ENCODE measurements at regions not wholly inside any gene's neighbourhood (a gene's known extent, or its start where the extent isn't known, plus 50 kb on each side); places are given as distances from the start of the nearest gene placed in this dataset.
A peak's percentile ranks its signal among the peaks of the same experiment; 100 is the strongest.

DNA sequence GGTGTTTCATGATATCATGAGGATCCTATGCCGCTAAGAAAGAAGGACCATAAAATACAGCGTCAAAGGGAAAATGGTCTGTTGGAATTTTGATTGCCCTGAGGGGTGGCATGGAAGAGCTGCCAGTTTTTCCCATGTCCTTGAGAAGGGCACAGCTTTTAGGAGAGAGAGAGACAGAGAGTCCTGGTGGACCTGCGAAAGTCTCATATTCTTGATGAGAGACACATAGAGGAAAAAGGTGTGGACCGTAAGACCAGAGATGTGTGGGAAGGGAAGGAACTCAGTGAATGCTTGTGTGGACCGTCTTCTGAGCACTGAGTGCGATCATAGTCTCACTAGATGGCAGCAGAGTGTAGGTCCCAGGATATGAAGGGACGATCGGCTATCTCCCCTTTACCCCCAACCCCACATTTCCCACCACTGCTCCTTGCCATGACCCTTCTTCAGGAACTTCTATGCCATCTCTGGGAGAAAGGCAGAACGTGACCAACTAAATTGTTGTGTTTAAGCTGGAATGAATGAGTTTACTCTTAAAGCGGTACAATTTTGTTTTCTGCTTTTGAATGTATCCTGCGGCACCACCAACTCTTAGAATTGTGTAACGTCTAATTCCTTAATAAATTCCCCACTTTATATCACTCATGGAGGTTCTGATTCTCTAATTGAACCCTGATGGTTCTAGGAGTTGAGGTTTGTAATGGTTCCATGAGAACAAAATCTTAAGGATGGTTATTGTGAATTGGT, 117.7 kb downstream of the CTH start:
- no peak overlapping the region for H3K4me3 Mint-ChIP-seq
- ATAC-seq, result peak; percentile 76
- H3K9me3 Mint-ChIP-seq (ENCODE audit: low read depth), result no peaks in the 10 kb centered on the region
- no peak for DNase-seq
- CTCF ChIA-PET, result interaction anchor here (1.5 to 1.6 kb wide), 2 partner anchors 21 to 519 kb away, joined by 3 read pairs; partner anchors contain the start of gene PTGER3
- peaks cover 21% of the 10 kb centered on the region for H3K27me3 Mint-ChIP-seq
- no peaks in the 10 kb centered on the region for H3K36me3 Mint-ChIP-seq
- H3K4me1 Mint-ChIP-seq, result peaks cover 4% of the 10 kb centered on the region
- H3K27ac Mint-ChIP-seq, result no peak overlapping the region

- Mint-ChIP-seq H3K4me3 (no peak overlapping the region), H3K27ac (no peak overlapping the region)
- CTCF ChIA-PET, result no interaction called here
These were observed 125.8 kb downstream of the CTH start for GRCh38 chr1:70536708-70537366.

DNA sequence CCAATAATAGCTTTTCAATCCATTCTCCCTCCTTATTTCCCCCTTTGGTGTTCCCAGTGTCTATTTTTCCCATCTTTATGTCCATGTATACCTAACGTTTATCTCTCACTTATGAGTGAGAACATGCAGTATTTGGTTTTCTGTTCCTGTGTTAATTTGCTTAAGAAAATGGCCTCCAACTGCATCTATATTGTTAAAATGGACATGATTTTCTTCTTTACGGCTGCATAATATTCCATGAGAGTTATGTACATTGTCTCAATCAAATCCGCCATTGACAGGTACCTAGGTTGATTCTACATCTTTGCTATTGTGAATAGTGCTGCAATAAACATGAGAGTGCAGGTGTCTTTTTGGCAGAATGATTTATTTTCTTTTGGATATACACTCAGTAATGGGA, 126.7 kb downstream of the CTH start:
- CTCF ChIA-PET, result no interaction called here
- H3K36me3 Mint-ChIP-seq, result no peaks in the 10 kb centered on the region
- DNase-seq (no peak), ATAC-seq (no peak)
- H3K27me3 Mint-ChIP-seq, result peaks cover 38% of the 10 kb centered on the region
- H3K27ac Mint-ChIP-seq, result no peak overlapping the region
- H3K4me1 Mint-ChIP-seq, result no peaks in the 10 kb centered on the region
- H3K4me3 Mint-ChIP-seq, result no peak overlapping the region
- no peaks in the 10 kb centered on the region for H3K9me3 Mint-ChIP-seq (ENCODE audit: low read depth)

More at GRCh38 chr1:70536708-70537366, 125.8 kb downstream of the CTH start:
- no peak for ATAC-seq
- Mint-ChIP-seq H3K36me3 (no peaks in the 10 kb centered on the region), H3K27me3 (peaks cover 32% of the 10 kb centered on the region), H3K4me1 (no peaks in the 10 kb centered on the region), H3K9me3 (ENCODE audit: low read depth) (no peaks in the 10 kb centered on the region)
- no peak for DNase-seq

GRCh38 chr1:70542030-70542429, 131.0 kb downstream of the CTH start:
- Mint-ChIP-seq H3K4me3 (no peak overlapping the region), H3K9me3 (ENCODE audit: low read depth) (no peaks in the 10 kb centered on the region), H3K27ac (no peak overlapping the region), H3K27me3 (peaks cover 22% of the 10 kb centered on the region), H3K4me1 (no peaks in the 10 kb centered on the region), H3K36me3 (no peaks in the 10 kb centered on the region)
- ATAC-seq (no peak), DNase-seq (no peak)
- CTCF ChIA-PET, result no interaction called here

- CTCF ChIA-PET, result no interaction called here
- Mint-ChIP-seq H3K4me3 (no peak overlapping the region), H3K27me3 (peaks cover 17% of the 10 kb centered on the region), H3K4me1 (no peaks in the 10 kb centered on the region), H3K36me3 (no peaks in the 10 kb centered on the region), H3K27ac (no peak overlapping the region), H3K9me3 (ENCODE audit: low read depth) (no peaks in the 10 kb centered on the region)
- DNase-seq (no peak), ATAC-seq (no peak)
These were observed 131.8 kb downstream of the CTH start for GRCh38 chr1:70542856-70543255.

DNA sequence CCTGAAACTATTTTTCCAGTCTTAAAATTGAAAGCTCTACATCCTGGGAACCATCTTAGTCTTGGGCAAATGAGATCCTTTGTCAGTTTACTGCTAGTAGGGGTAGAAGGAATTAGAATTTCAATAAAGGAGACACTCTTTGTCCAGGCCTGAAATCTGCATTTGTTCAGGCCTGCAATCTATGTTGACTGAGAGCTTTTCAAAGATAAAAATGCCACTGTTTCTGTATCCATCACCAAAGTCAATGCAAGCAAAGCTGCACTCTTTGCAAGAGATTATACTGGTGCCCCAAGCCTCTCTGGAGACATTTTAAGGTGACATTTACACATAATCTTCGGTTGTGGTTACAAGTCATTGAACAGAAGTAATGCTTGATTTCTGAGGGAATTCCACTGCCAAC, 135.7 kb downstream of the CTH start:
- ATAC-seq (no peak), DNase-seq (no peak)
- Mint-ChIP-seq H3K4me3 (no peak overlapping the region), H3K36me3 (no peaks in the 10 kb centered on the region), H3K4me1 (no peaks in the 10 kb centered on the region), H3K27ac (no peak overlapping the region), H3K27me3 (peaks cover 15% of the 10 kb centered on the region), H3K9me3 (ENCODE audit: low read depth) (no peaks in the 10 kb centered on the region)
- CTCF ChIA-PET, result interaction anchor here (1.3 kb wide), 1 partner anchor 505 kb away, joined by 3 read pairs; no protein-coding TSS in a partner anchor

DNA sequence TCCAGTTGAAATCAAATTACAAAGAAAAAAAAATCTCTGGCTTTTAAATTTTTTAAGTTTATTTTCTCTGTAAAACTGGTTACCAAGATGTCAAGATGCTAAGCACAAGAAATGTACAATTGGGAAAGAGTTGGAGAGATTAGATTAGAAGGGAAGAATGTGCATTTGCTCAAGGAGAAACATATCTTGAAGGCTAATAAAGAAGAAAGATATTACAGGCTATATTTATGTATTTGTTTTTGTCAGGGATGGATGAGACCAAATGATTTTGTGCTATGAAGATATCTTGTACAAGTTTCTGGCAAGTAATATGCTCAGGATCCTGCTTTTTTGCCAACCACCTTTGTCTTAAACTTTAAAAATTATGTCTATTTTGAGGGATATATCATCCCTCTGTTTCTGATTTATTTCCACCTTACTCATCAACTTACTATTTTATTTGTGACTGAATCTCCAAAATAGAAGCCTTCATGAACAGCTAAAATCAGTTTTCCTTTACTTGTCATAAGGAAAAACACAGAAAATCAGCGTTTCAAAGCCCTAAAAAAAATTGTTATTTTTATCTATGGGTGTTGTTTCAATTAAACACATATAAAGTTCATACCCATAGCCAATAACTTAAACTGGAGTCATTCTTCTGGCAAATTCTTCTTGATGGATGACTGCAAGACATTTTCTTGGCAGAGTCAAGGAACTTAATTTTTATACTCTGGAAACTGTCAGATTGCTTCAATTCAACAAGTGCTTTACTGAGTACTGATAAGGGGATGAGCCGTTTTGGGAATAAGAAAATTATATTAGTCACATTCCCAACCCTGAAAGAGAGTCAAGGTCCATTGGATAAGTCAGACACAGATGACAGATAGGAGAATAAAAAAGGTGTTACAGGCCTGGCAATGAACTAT, 141.8 kb downstream of the CTH start:
- no peaks in the 10 kb centered on the region for H3K9me3 Mint-ChIP-seq (ENCODE audit: low read depth)
- ATAC-seq (no peak), DNase-seq (no peak)
- CTCF ChIA-PET, result no interaction called here
- no peak overlapping the region for H3K4me3 Mint-ChIP-seq
- peaks cover 21% of the 10 kb centered on the region for H3K27me3 Mint-ChIP-seq
- H3K4me1 Mint-ChIP-seq, result no peaks in the 10 kb centered on the region
- no peak overlapping the region for H3K27ac Mint-ChIP-seq
- H3K36me3 Mint-ChIP-seq, result no peaks in the 10 kb centered on the region

- no peaks in the 10 kb centered on the region for H3K9me3 Mint-ChIP-seq (ENCODE audit: low read depth)
- H3K27ac Mint-ChIP-seq, result no peak overlapping the region
- DNase-seq (no peak), ATAC-seq (no peak)
- no peak overlapping the region for H3K4me3 Mint-ChIP-seq
- no peaks in the 10 kb centered on the region for H3K36me3 Mint-ChIP-seq
- CTCF ChIA-PET, result no interaction called here
- H3K4me1 Mint-ChIP-seq, result no peaks in the 10 kb centered on the region
- H3K27me3 Mint-ChIP-seq, result peaks cover 17% of the 10 kb centered on the region
These were observed 142.5 kb downstream of the CTH start for GRCh38 chr1:70553567-70553956.

DNA sequence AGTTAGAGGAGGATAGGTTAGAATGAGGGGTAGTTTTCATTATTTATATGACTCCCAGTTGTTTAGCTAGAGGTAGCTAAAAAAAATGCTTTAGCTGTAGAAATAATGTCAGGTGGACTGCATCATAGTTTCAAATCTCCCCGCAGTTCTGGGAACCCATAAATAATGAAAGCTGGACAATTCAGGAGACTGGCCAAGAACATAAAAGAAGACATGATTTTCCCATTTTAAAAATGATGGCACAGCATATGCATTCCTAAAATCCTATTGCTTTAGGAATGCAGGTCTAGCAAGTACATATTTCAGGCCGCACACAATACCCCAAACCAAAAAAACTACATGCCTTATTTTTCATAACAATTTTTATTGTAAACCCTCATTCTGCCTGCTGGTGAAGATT, 143.3 kb downstream of the CTH start:
- H3K27ac Mint-ChIP-seq, result no peak overlapping the region
- CTCF ChIA-PET, result no interaction called here
- H3K27me3 Mint-ChIP-seq, result peaks cover 17% of the 10 kb centered on the region
- no peaks in the 10 kb centered on the region for H3K4me1 Mint-ChIP-seq
- no peak overlapping the region for H3K4me3 Mint-ChIP-seq
- no peak for ATAC-seq
- H3K9me3 Mint-ChIP-seq (ENCODE audit: low read depth), result no peaks in the 10 kb centered on the region
- no peaks in the 10 kb centered on the region for H3K36me3 Mint-ChIP-seq
- no peak for DNase-seq

- Mint-ChIP-seq H3K4me1 (no peaks in the 10 kb centered on the region), H3K36me3 (no peaks in the 10 kb centered on the region), H3K27me3 (peaks cover 14% of the 10 kb centered on the region), H3K4me3 (no peak overlapping the region), H3K9me3 (ENCODE audit: low read depth) (no peaks in the 10 kb centered on the region), H3K27ac (no peak overlapping the region)
- ATAC-seq (no peak), DNase-seq (no peak)
- CTCF ChIA-PET, result no interaction called here
These were observed 145.5 kb downstream of the CTH start for GRCh38 chr1:70556541-70556940.

DNA sequence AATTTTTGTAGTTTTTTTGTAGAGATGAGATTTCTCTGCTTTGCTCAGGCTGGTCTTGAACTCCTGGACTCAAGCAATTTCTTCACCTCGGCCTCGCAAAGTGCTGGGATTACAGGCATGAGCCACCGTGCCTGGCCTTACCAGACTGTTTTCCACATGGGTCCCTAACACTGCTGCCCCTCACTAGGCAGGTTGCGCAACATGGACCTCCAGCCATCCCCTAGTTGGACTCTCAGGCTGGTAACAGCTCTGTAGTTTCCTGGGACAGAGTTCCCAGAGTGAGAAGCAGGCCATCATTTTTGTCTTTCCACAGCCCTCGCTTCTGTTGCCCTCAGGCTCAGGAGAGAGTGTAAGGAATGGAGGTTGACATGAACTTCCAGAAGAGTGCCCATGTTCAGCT, 156.1 kb downstream of the CTH start:
- DNase-seq, result no peak
- Mint-ChIP-seq H3K9me3 (ENCODE audit: low read depth) (no peaks in the 10 kb centered on the region), H3K27me3 (peaks cover 13% of the 10 kb centered on the region), H3K36me3 (no peaks in the 10 kb centered on the region), H3K4me3 (no peak overlapping the region), H3K4me1 (no peaks in the 10 kb centered on the region), H3K27ac (no peak overlapping the region)
- CTCF ChIA-PET, result no interaction called here
- ATAC-seq, result no peak

GRCh38 chr1:70571191-70571590, 160.1 kb downstream of the CTH start:
- CTCF ChIA-PET, result no interaction called here
- no peak overlapping the region for H3K4me3 Mint-ChIP-seq
- ATAC-seq (no peak), DNase-seq (no peak)
- H3K36me3 Mint-ChIP-seq, result no peaks in the 10 kb centered on the region
- no peaks in the 10 kb centered on the region for H3K4me1 Mint-ChIP-seq
- H3K27ac Mint-ChIP-seq, result no peak overlapping the region
- H3K27me3 Mint-ChIP-seq, result no peaks in the 10 kb centered on the region
- H3K9me3 Mint-ChIP-seq (ENCODE audit: low read depth), result no peaks in the 10 kb centered on the region

GRCh38 chr1:70573317-70573843, 162.3 kb downstream of the CTH start:
- Mint-ChIP-seq H3K9me3 (ENCODE audit: low read depth) (no peaks in the 10 kb centered on the region), H3K4me1 (no peaks in the 10 kb centered on the region), H3K36me3 (no peaks in the 10 kb centered on the region), H3K4me3 (no peak overlapping the region), H3K27ac (no peak overlapping the region), H3K27me3 (peaks cover 2% of the 10 kb centered on the region)
- CTCF ChIA-PET, result no interaction called here
- no peak for ATAC-seq
- no peak for DNase-seq

Measured in activated CD8-positive, alpha-beta memory T cell treated with anti-CD3 and anti-CD28 coated beads, Interleukin-2, amount 10 ng/mL, durations not matched to agents 7 days and 5 days (primary cell).